Naive thymus-derived CD8-positive, alpha-beta T cell (primary cell): ENCODE measurements at regions not wholly inside any gene's neighbourhood (a gene's known extent, or its start where the extent isn't known, plus 50 kb on each side); places are given as distances from the start of the nearest gene placed in this dataset.

Source experiments
- ATAC-seq, 2 donors: fragments of 150-1000 bp; cut with Tn5 transposase in 1 of 2; sonication (Bioruptor Pico), chemical (Tn5 transposase) in 1 of 2; 1 replicate in 1 of 2; 2 replicates in 1 of 2; pipeline ENCODE4 v1.10.0; 2021; ENCODE audit warnings: mild to moderate bottlenecking in 2 of 2, moderate library complexity in 2 of 2
- POLR2A ChIA-PET: fragments of 350-600 bp; sonication (Branson Sonifier 250); formaldehyde crosslinking; loops from one replicate; lab custom pipeline; 2021; ENCODE audit warnings: antibody characterized with exemption; lab: Charles Lee
- DNase-seq, 10 donors: peaks; one replicate each; pipeline versions ENCODE4 v3.0.0 to v3.0.0-alpha.2; 2020 to 2022
- H3K27ac Mint-ChIP-seq, 10 donors: one replicate each; pipeline ENCODE4 v1.8.0; 2020 to 2022; ENCODE audit warnings: mild to moderate bottlenecking in 10 of 10, mixed read lengths in 10 of 10, moderate library complexity in 4 of 10, inconsistent platforms in 1 of 10
- H3K27me3 Mint-ChIP-seq, 5 donors: one replicate each; pipeline ENCODE4 v1.8.0; 2021 to 2022; ENCODE audit warnings: mixed read lengths in 5 of 5
- H3K36me3 Mint-ChIP-seq, 3 donors: one replicate each; pipeline ENCODE4 v1.8.0; 2020 to 2022; ENCODE audit warnings: mixed read lengths in 3 of 3, mild to moderate bottlenecking in 2 of 3, inconsistent platforms in 1 of 3
- H3K4me1 Mint-ChIP-seq, 4 donors: one replicate each; pipeline ENCODE4 v1.8.0; 2021 to 2022; ENCODE audit warnings: mixed read lengths in 4 of 4
- H3K4me3 Mint-ChIP-seq, 10 donors: one replicate each; pipeline ENCODE4 v1.8.0; 2020 to 2022; ENCODE audit warnings: mild to moderate bottlenecking in 10 of 10, mixed read lengths in 10 of 10, moderate library complexity in 6 of 10, inconsistent platforms in 1 of 10
- H3K9me3 Mint-ChIP-seq, 9 donors: one replicate each; pipeline ENCODE4 v1.8.0; 2020 to 2022; ENCODE audit warnings: mixed read lengths in 9 of 9, mild to moderate bottlenecking in 3 of 9, inconsistent platforms in 1 of 9, moderate library complexity in 1 of 9

DNA sequence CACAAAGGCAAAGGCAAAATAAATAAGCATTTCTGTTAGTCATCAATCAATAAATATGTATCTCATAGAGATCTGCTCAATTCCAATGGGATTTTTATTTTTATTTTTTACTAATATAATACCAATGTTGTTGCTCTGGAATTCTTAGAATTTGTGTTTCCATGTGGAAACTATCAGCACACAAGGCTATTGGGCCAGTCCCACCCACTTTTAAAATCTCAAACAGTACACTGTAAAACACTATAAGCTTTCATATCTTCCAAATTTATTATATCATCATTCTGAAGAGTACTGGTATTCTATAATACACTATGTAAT lies 563.8 kb upstream of the MARCKS start:
- H3K9me3 Mint-ChIP-seq = peaks cover 0 to 2% (median 0%) of the 10 kb centered on the region in 9 donors
- no peak overlapping the region for H3K4me3 Mint-ChIP-seq
- no peak overlapping the region for H3K27ac Mint-ChIP-seq
- DNase-seq = no peak
- peaks cover 0 to 3% (median 0%) of the 10 kb centered on the region in 5 donors for H3K27me3 Mint-ChIP-seq
- ATAC-seq = no peak
- no peaks in the 10 kb centered on the region for H3K36me3 Mint-ChIP-seq
- POLR2A ChIA-PET = no interaction called here
- H3K4me1 Mint-ChIP-seq = no peaks in the 10 kb centered on the region

- H3K4me1 Mint-ChIP-seq = no peaks in the 10 kb centered on the region
- H3K36me3 Mint-ChIP-seq = no peaks in the 10 kb centered on the region
- no peak overlapping the region for H3K27ac Mint-ChIP-seq
- DNase-seq (no peak), ATAC-seq (no peak)
- peaks cover 0 to 6% (median 0%) of the 10 kb centered on the region in 5 donors for H3K27me3 Mint-ChIP-seq
- POLR2A ChIA-PET = no interaction called here
- no peak overlapping the region for H3K4me3 Mint-ChIP-seq
- peaks cover 0 to 2% (median 0%) of the 10 kb centered on the region in 9 donors for H3K9me3 Mint-ChIP-seq
These were observed 557.6 kb upstream of the MARCKS start for GRCh38 chr6:113299531-113299930.

- no peak overlapping the region for H3K4me3 Mint-ChIP-seq
These were observed 555.5 kb upstream of the MARCKS start for GRCh38 chr6:113301651-113302050.

DNA sequence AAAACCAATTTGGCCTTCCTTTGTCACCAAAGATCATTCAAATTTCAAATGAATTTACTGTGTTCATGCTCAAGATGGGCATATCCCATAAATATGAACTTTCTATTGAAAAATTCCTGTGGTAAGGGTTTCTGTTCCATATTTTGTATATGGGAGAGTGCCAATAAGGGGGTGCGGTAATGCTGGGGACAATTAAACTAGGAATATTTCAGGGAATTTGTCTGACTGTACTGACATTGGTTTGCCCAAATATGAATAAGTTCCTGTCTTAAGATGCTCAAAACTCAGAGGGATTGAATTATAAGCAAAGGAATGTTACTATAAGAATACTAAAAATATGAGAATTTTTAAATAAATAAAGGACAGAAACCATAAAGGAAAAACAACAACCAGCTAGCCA lies 553.0 kb upstream of the MARCKS start:
- Mint-ChIP-seq H3K9me3 (no peaks in the 10 kb centered on the region), H3K4me1 (no peaks in the 10 kb centered on the region), H3K27me3 (peaks cover 0 to 6% (median 0%) of the 10 kb centered on the region in 5 donors), H3K27ac (no peak overlapping the region), H3K4me3 (no peak overlapping the region), H3K36me3 (no peaks in the 10 kb centered on the region)
- DNase-seq (no peak), ATAC-seq (no peak)
- POLR2A ChIA-PET = no interaction called here

More at GRCh38 chr6:113301651-113302050, 555.5 kb upstream of the MARCKS start:
- no peak overlapping the region for H3K27ac Mint-ChIP-seq
- H3K9me3 Mint-ChIP-seq = peaks cover 0 to 2% (median 0%) of the 10 kb centered on the region in 9 donors
- no peak for ATAC-seq
- no peaks in the 10 kb centered on the region for H3K36me3 Mint-ChIP-seq
- H3K27me3 Mint-ChIP-seq = peaks cover 0 to 6% (median 0%) of the 10 kb centered on the region in 5 donors
- H3K4me1 Mint-ChIP-seq = no peaks in the 10 kb centered on the region
- POLR2A ChIA-PET = no interaction called here
- no peak for DNase-seq

GRCh38 chr6:113306552-113307145 lies 550.5 kb upstream of the MARCKS start:
- Mint-ChIP-seq H3K27ac (no peak overlapping the region), H3K4me3 (no peak overlapping the region), H3K4me1 (no peaks in the 10 kb centered on the region), H3K27me3 (peaks cover 0 to 3% (median 0%) of the 10 kb centered on the region in 5 donors), H3K9me3 (no peaks in the 10 kb centered on the region), H3K36me3 (no peaks in the 10 kb centered on the region)
- peak in 8 of 10 donors; percentile 0 to 61 (median 16) for DNase-seq
- POLR2A ChIA-PET = no interaction called here
- ATAC-seq = peak in 1 of 2 donors; percentile 69

DNA sequence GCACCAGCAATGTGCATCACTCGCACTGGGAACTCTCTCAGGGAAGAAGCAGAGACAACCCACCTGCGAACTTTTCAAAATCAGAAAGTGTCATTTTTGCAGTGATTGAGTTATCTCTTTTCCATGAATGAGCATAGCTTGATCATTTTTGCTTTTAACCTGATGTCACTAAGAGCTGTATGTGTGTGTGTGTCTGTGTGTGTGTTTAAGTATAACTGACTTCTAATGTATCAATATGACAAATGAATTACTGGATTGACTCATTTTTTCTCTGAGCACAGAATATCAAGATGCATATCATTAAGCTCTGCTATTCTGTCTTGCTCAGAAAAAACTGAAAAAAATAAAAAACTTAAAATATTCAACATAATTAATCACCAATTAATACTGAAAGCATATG lies 548.9 kb upstream of the MARCKS start:
- Mint-ChIP-seq H3K4me3 (no peak overlapping the region), H3K4me1 (no peaks in the 10 kb centered on the region), H3K36me3 (no peaks in the 10 kb centered on the region), H3K9me3 (no peaks in the 10 kb centered on the region), H3K27ac (no peak overlapping the region), H3K27me3 (peaks cover 0 to 3% (median 0%) of the 10 kb centered on the region in 5 donors)
- POLR2A ChIA-PET = no interaction called here
- DNase-seq = no peak
- ATAC-seq = no peak

DNA sequence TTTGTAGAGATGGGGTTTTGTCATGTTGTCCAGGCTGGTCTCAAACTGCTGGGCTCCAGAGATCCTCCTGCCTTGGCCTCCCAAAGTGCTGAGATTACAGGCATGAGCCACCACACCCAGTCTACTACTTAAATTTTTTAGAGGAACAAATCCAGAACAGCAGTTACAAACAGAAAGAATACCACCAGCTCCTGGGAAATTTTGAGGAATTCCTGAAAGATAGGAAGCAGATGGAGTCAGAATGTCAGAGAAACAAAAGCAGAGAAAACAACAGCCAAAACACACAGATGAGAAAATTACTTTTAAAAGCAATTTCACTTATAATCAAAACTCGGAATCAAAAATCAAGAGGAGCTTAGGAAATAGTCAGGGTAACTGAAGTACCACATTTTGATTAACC lies 543.3 kb upstream of the MARCKS start:
- Mint-ChIP-seq H3K27ac (no peak overlapping the region), H3K4me1 (no peaks in the 10 kb centered on the region), H3K36me3 (no peaks in the 10 kb centered on the region), H3K9me3 (peaks cover 0 to 13% (median 0%) of the 10 kb centered on the region in 9 donors), H3K27me3 (peaks cover 0 to 4% (median 3%) of the 10 kb centered on the region in 5 donors), H3K4me3 (no peak overlapping the region)
- no peak for ATAC-seq
- POLR2A ChIA-PET = no interaction called here
- DNase-seq = no peak

DNA sequence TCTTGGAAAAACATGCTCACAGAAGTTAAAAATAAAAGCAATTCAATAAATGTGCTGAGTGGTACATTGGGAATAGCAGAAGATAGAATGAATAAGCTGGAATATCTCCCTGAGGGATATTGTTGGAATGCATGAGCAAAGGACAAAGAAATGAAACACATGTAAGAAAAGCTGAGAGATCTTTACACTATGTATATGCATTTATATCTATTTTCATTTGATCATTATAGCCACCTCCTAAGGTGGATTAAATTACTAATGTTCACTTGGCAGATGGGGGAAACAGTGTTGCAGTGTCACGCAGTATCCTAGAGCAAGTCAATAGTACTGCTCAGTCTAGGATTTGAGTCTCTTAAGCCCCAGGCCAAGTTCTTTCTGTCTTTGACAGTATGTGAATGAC lies 542.0 kb upstream of the MARCKS start:
- peaks cover 0 to 4% (median 3%) of the 10 kb centered on the region in 5 donors for H3K27me3 Mint-ChIP-seq
- no peaks in the 10 kb centered on the region for H3K4me1 Mint-ChIP-seq
- H3K4me3 Mint-ChIP-seq = no peak overlapping the region
- ATAC-seq (no peak), DNase-seq (no peak)
- H3K27ac Mint-ChIP-seq = no peak overlapping the region
- H3K36me3 Mint-ChIP-seq = no peaks in the 10 kb centered on the region
- peaks cover 0 to 13% (median 0%) of the 10 kb centered on the region in 9 donors for H3K9me3 Mint-ChIP-seq
- POLR2A ChIA-PET = no interaction called here

DNA sequence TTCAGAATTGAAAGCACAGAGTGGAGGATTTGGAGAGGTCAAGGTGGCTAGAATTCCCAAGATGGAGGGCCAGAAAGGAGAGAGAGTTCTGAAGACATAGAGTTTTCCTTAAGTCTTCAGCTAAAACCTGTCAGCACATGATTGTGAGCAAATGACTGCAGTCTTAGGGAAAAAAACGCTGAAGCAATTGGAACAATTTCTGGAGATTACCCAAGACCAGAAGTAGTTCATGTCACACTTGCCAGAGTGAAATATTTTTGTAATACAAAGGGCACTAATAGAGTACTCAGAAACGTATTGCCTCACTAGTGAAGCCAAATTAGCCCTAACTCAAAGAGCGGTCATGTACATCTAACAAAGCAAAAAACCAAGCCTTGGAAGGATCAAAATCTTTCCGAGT lies 541.3 kb upstream of the MARCKS start:
- peak overlapping the region in 1 of 10 donors; percentile 13 for H3K27ac Mint-ChIP-seq
- ATAC-seq (no peak), DNase-seq (no peak)
- no peaks in the 10 kb centered on the region for H3K36me3 Mint-ChIP-seq
- H3K27me3 Mint-ChIP-seq = peaks cover 0 to 4% (median 3%) of the 10 kb centered on the region in 5 donors
- no peaks in the 10 kb centered on the region for H3K4me1 Mint-ChIP-seq
- H3K4me3 Mint-ChIP-seq = no peak overlapping the region
- POLR2A ChIA-PET = no interaction called here
- H3K9me3 Mint-ChIP-seq = peaks cover 0 to 13% (median 0%) of the 10 kb centered on the region in 9 donors

- no peaks in the 10 kb centered on the region for H3K4me1 Mint-ChIP-seq
- H3K27me3 Mint-ChIP-seq = peaks cover 0 to 5% (median 3%) of the 10 kb centered on the region in 5 donors
- no peak for ATAC-seq
- H3K9me3 Mint-ChIP-seq = peaks cover 0 to 13% (median 0%) of the 10 kb centered on the region in 9 donors
- no peaks in the 10 kb centered on the region for H3K36me3 Mint-ChIP-seq
- H3K4me3 Mint-ChIP-seq = no peak overlapping the region
- H3K27ac Mint-ChIP-seq = no peak overlapping the region
- POLR2A ChIA-PET = no interaction called here
- no peak for DNase-seq
These were observed 539.7 kb upstream of the MARCKS start for GRCh38 chr6:113317442-113317841.

DNA sequence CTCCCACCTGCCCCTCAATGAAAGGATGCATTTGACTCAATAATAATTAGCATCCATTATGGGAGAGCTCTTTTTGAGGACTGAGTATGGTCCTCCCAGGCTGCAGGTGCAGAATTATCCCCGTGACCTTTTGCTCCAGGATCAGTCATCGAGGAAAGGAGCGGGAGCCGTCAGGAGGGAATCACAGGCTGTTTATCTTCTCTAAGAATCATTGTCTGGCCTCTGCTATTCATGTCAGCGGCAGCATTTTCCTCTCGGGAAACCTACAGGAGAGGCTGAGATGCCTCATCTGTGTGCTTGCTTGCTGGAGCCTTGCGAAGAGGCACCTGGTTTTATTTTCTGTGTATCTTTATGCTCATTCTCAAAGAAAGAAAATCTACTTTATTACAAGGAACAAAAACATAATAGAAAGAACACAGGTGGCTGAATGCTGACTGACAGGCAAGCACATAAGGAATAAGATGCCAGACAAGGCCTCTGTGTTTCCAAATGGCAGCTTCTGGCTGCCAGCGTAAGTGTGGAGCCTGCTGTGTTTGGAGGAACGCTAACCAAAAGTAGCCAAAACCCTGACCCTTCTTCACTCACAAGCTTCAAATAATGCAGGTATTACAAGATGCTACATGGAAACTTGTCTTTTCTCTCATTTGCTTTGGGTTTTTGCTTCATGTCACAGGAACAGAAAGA lies 539.1 kb upstream of the MARCKS start:
- no peak for ATAC-seq

GRCh38 chr6:113318575-113318917 lies 538.6 kb upstream of the MARCKS start:
- DNase-seq (no peak), ATAC-seq (no peak)
- peaks cover 0 to 13% (median 0%) of the 10 kb centered on the region in 9 donors for H3K9me3 Mint-ChIP-seq
- H3K36me3 Mint-ChIP-seq = no peaks in the 10 kb centered on the region
- H3K4me1 Mint-ChIP-seq = no peaks in the 10 kb centered on the region
- H3K4me3 Mint-ChIP-seq = no peak overlapping the region
- peaks cover 0 to 9% (median 3%) of the 10 kb centered on the region in 5 donors for H3K27me3 Mint-ChIP-seq
- POLR2A ChIA-PET = no interaction called here
- H3K27ac Mint-ChIP-seq = no peak overlapping the region

More for the DNA sequence above, 539.1 kb upstream of the MARCKS start:
- Mint-ChIP-seq H3K36me3 (no peaks in the 10 kb centered on the region), H3K27me3 (peaks cover 0 to 9% (median 3%) of the 10 kb centered on the region in 5 donors), H3K27ac (no peak overlapping the region), H3K4me3 (no peak overlapping the region), H3K4me1 (no peaks in the 10 kb centered on the region), H3K9me3 (peaks cover 0 to 13% (median 0%) of the 10 kb centered on the region in 9 donors)
- POLR2A ChIA-PET = no interaction called here
- DNase-seq = no peak

DNA sequence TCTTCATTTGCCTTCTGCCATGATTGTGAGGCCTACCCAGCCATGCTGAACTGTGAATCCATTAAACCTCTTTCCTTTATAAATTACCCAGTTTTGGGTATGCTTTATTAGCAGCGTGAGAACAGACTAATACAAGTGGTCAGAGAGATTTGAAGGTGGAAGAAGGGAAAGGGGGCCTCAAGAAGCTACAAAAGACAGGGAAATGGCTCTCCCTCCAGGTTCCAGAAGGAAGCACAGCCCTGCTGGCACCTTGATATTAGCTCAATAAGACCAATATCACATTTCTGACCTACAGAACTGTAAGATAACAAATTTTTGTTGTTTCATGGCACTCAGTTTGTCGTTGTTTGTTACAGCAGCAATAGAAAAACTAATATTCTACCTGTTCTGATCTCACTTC lies 536.5 kb upstream of the MARCKS start:
- H3K27ac Mint-ChIP-seq = no peak overlapping the region
- no peak for ATAC-seq
- POLR2A ChIA-PET = no interaction called here
- H3K4me1 Mint-ChIP-seq = no peaks in the 10 kb centered on the region
- H3K36me3 Mint-ChIP-seq = no peaks in the 10 kb centered on the region
- no peak overlapping the region for H3K4me3 Mint-ChIP-seq
- H3K27me3 Mint-ChIP-seq = peaks cover 0 to 9% (median 0%) of the 10 kb centered on the region in 5 donors
- DNase-seq = no peak
- peaks cover 0 to 13% (median 0%) of the 10 kb centered on the region in 9 donors for H3K9me3 Mint-ChIP-seq
